ENCODE measurements at regions not wholly inside any gene's neighbourhood (a gene's known extent, or its start where the extent isn't known, plus 50 kb on each side); places are given as distances from the start of the nearest gene placed in this dataset.

DNA sequence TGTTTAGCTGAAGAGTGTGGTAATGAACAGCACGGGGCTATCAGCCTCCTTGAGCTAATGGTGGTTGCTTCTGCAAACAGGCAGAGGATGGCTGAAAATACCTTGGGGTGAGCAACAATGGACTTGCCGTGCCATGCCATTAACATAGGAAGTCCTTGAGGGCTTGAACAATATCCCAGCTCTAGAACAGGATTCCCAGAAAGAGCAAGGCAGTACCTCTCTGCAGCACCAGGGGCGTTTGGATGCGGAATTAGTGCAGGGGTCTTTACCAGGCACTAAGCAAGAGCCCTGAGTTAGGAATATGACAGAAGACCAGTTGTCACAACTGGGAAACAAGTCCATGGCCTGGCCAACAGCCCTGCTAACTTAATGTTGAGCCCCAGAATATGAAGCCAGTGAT lies 143.2 kb upstream of the COBL start:
- Histone ChIP-seq H3K36me3 (ENCODE audit: insufficient read depth, low read length) (no peaks in the 10 kb centered on the region), H3K4me2 (ENCODE audit: low read length) (no peak overlapping the region), H3K4me1 (ENCODE audit: insufficient read depth, low read length, severe bottlenecking) (no peaks in the 10 kb centered on the region), H3F3A (ENCODE audit: insufficient read depth, low read length) (no peaks in the 10 kb centered on the region), H3K27me3 (ENCODE audit: insufficient read depth, low read length) (peaks cover 3% of the 10 kb centered on the region; the same call in 1 of the 2 replicates), H3K79me2 (ENCODE audit: insufficient read depth, low read length) (no peaks in the 10 kb centered on the region), H3K4me3 (ENCODE audit: low read depth, low read length, poor library complexity, severe bottlenecking) (no peak overlapping the region), H3K9me2 (ENCODE audit: low read depth, low read length) (no peaks in the 10 kb centered on the region), H4K20me1 (ENCODE audit: insufficient read depth, low read length) (no peaks in the 10 kb centered on the region), H3K9ac (ENCODE audit: low read length) (no peak overlapping the region), H2AFZ (ENCODE audit: low read length) (no peak overlapping the region), H3K27ac (ENCODE audit: low read depth, low read length, poor library complexity, severe bottlenecking) (no peak overlapping the region), H3K9me3 (ENCODE audit: low read length) (no peaks in the 10 kb centered on the region)
- TF ChIP-seq EZH2 (IDR thresholded peaks at IDR 0.05; ENCODE audit: borderline replicate concordance, low read length): no peak
- TF ChIP-seq, protein P1, sequence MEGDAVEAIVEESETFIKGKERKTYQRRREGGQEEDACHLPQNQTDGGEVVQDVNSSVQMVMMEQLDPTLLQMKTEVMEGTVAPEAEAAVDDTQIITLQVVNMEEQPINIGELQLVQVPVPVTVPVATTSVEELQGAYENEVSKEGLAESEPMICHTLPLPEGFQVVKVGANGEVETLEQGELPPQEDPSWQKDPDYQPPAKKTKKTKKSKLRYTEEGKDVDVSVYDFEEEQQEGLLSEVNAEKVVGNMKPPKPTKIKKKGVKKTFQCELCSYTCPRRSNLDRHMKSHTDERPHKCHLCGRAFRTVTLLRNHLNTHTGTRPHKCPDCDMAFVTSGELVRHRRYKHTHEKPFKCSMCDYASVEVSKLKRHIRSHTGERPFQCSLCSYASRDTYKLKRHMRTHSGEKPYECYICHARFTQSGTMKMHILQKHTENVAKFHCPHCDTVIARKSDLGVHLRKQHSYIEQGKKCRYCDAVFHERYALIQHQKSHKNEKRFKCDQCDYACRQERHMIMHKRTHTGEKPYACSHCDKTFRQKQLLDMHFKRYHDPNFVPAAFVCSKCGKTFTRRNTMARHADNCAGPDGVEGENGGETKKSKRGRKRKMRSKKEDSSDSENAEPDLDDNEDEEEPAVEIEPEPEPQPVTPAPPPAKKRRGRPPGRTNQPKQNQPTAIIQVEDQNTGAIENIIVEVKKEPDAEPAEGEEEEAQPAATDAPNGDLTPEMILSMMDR (IDR thresholded peaks at IDR 0.05; ENCODE audit: low read length): no peak

DNA sequence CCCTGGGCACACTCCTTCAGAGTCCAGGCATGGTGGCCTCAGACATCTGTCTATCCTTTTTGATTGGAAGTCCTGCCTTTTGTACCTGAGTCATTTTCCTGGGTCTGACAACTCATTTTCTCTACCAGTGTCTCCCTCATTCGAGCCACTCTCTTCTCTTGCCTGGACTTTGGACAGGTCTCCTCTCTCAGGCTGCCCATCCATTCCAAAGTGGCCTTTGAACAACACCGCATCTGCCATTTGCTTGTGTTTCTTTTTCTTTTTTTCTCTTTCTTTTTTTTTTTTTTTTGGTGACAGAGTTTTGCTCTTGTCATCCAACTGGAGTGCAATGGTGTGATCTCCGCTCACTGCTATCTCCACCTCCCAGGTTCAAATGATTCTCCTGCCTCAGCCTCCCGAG lies 142.1 kb upstream of the COBL start:
- Histone ChIP-seq H3K9me3 (ENCODE audit: low read length) (no peaks in the 10 kb centered on the region), H3K27ac (ENCODE audit: low read depth, low read length, poor library complexity, severe bottlenecking) (no peak overlapping the region)

DNA sequence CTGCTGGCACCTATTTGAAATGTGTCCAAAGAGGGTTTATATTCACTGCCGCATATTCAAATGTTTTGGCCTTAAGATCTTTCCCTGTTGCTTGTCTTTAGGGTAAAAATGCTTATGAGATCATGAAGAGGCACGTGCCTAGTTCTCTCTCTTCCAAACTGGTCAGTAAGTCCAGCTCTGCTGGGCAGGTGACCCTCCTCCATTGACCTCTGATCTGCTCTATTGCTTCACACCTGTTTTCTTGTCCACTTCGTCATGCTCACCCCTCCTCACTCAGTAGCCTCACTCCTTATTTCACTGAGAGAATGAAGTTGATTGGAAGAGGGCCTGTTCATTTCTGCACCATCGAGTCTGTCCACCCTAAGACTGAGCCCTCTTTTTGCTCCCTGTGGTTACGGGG lies 140.5 kb upstream of the COBL start:
- no peak overlapping the region for H3K27ac ChIP-seq (ENCODE audit: low read depth, low read length, poor library complexity, severe bottlenecking)
- no peak overlapping the region for H3K4me3 ChIP-seq (ENCODE audit: low read depth, low read length, poor library complexity, severe bottlenecking)
- no peak for TF ChIP-seq EZH2 (IDR thresholded peaks at IDR 0.05; ENCODE audit: borderline replicate concordance, low read length)
- TF ChIP-seq, protein P1 (IDR thresholded peaks at IDR 0.05; ENCODE audit: low read length): no peak
- no peaks in the 10 kb centered on the region for H3F3A ChIP-seq (ENCODE audit: insufficient read depth, low read length)
- no peaks in the 10 kb centered on the region for H3K9me3 ChIP-seq (ENCODE audit: low read length)
- H3K9me2 ChIP-seq (ENCODE audit: low read depth, low read length): no peaks in the 10 kb centered on the region
- H3K4me1 ChIP-seq (ENCODE audit: insufficient read depth, low read length, severe bottlenecking): no peaks in the 10 kb centered on the region
- peaks cover 3% of the 10 kb centered on the region; the same call in 1 of the 2 replicates for H3K27me3 ChIP-seq (ENCODE audit: insufficient read depth, low read length)
- no peaks in the 10 kb centered on the region for H4K20me1 ChIP-seq (ENCODE audit: insufficient read depth, low read length)
- H3K9ac ChIP-seq (ENCODE audit: low read length): no peak overlapping the region
- no peak overlapping the region for H2AFZ ChIP-seq (ENCODE audit: low read length)
- no peaks in the 10 kb centered on the region for H3K36me3 ChIP-seq (ENCODE audit: insufficient read depth, low read length)
- no peaks in the 10 kb centered on the region for H3K79me2 ChIP-seq (ENCODE audit: insufficient read depth, low read length)
- no peak overlapping the region for H3K4me2 ChIP-seq (ENCODE audit: low read length)

More for the DNA sequence above, 142.1 kb upstream of the COBL start:
- TF ChIP-seq, protein P1 (IDR thresholded peaks at IDR 0.05; ENCODE audit: low read length): no peak
- no peak for TF ChIP-seq EZH2 (IDR thresholded peaks at IDR 0.05; ENCODE audit: borderline replicate concordance, low read length)
- Histone ChIP-seq H3K27me3 (ENCODE audit: insufficient read depth, low read length) (peaks cover 3% of the 10 kb centered on the region; the same call in 1 of the 2 replicates), H3K4me1 (ENCODE audit: insufficient read depth, low read length, severe bottlenecking) (no peaks in the 10 kb centered on the region), H3K4me3 (ENCODE audit: low read depth, low read length, poor library complexity, severe bottlenecking) (no peak overlapping the region), H3K36me3 (ENCODE audit: insufficient read depth, low read length) (no peaks in the 10 kb centered on the region), H3K79me2 (ENCODE audit: insufficient read depth, low read length) (no peaks in the 10 kb centered on the region), H3K9ac (ENCODE audit: low read length) (no peak overlapping the region), H4K20me1 (ENCODE audit: insufficient read depth, low read length) (no peaks in the 10 kb centered on the region), H3K9me2 (ENCODE audit: low read depth, low read length) (no peaks in the 10 kb centered on the region), H3K4me2 (ENCODE audit: low read length) (no peak overlapping the region), H3F3A (ENCODE audit: insufficient read depth, low read length) (no peaks in the 10 kb centered on the region), H2AFZ (ENCODE audit: low read length) (no peak overlapping the region)

Data from OCI-LY1 (cell line).